HCT116 (cell line): ENCODE measurements at regions not wholly inside any gene's neighbourhood (a gene's known extent, or its start where the extent isn't known, plus 50 kb on each side); places are given as distances from the start of the nearest gene placed in this dataset.

Experiments
- SRF ChIP-seq: IDR thresholded peaks from 2 replicates; pipeline ENCODE4 v1.6.1; 2012; ENCODE audit warnings: low read depth
- ZFX ChIP-seq: fragments of 450-650 bp; IDR thresholded peaks from 2 replicates; pipeline ENCODE4 v1.6.1; 2017
- ZNF274 ChIP-seq: fragments of 200-500 bp; sonication (Bioruptor generic); IDR thresholded peaks from 2 replicates; pipeline ENCODE4 v1.6.1; 2014; ENCODE audit warnings: mild to moderate bottlenecking, low read depth, low read length, inconsistent platforms
- TF ChIP-seq, protein P1 (sequence below), 3 experiments: fragments of 200-600 bp in 1 of 3; sonication (generic) in 1 of 3; IDR thresholded peaks in 2 of 3; conservative IDR thresholded peaks in 1 of 3; 2 replicates each; pipeline ENCODE4 v1.5.1; 2012 to 2017; ENCODE audit warnings: low read depth in 2 of 3, low read length in 2 of 3, antibody characterized with exemption in 1 of 3, borderline replicate concordance in 1 of 3, control low read depth in 1 of 3, mild to moderate bottlenecking in 1 of 3, mixed read lengths in 1 of 3, mixed run types in 1 of 3, moderate library complexity in 1 of 3; ENCODE audit not compliant: insufficient read depth in 1 of 3

DNA sequence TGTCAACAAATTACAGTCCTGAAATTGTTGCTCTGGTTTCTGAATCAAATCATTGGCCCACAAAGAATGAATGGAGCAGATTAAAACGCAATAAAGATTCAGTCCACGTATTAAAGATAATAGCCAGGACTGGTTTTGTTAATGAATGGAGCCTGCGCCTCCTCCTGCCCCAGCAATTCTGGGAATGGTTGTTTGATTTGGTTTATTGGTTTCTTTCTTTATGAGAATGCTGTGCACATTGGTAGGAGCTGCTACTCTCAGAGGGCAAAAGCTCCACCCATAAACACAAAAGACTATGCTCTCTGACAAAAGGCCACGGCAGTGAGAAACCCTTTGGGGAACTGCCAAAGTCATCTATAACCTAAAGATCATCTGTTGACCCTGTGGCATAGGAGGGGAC lies 261.1 kb downstream of the ABHD5 start:
- TF ChIP-seq ZNF274 (no peak), ZFX (no peak), SRF (no peak)
- TF ChIP-seq, protein P1, sequence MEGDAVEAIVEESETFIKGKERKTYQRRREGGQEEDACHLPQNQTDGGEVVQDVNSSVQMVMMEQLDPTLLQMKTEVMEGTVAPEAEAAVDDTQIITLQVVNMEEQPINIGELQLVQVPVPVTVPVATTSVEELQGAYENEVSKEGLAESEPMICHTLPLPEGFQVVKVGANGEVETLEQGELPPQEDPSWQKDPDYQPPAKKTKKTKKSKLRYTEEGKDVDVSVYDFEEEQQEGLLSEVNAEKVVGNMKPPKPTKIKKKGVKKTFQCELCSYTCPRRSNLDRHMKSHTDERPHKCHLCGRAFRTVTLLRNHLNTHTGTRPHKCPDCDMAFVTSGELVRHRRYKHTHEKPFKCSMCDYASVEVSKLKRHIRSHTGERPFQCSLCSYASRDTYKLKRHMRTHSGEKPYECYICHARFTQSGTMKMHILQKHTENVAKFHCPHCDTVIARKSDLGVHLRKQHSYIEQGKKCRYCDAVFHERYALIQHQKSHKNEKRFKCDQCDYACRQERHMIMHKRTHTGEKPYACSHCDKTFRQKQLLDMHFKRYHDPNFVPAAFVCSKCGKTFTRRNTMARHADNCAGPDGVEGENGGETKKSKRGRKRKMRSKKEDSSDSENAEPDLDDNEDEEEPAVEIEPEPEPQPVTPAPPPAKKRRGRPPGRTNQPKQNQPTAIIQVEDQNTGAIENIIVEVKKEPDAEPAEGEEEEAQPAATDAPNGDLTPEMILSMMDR (IDR thresholded peaks at IDR 0.05 in 2 of 3, conservative IDR thresholded peaks at IDR 0.05 in 1 of 3; ENCODE audit: borderline replicate concordance in 1 of 3, insufficient read depth in 1 of 3, low read depth in 2 of 3, low read length in 2 of 3), result no peak
